SK-N-SH treated with all-trans-retinoic acid at 6 μM for 48 hours (cell line): ENCODE measurements at regions not wholly inside any gene's neighbourhood (a gene's known extent, or its start where the extent isn't known, plus 50 kb on each side); places are given as distances from the start of the nearest gene placed in this dataset.

ENCODE experiments used
- GLIS3 ChIP-seq: fragments of 250-450 bp; sonication (Bioruptor Pico); IDR thresholded peaks from 2 replicates; pipeline ENCODE4 v1.5.0; 2020; ENCODE audit warnings: mild to moderate bottlenecking, moderate library complexity
- RARB ChIP-seq: fragments of 250-450 bp; sonication (Bioruptor Pico); IDR thresholded peaks from 2 replicates; pipeline ENCODE4 v1.8.0; 2021; ENCODE audit warnings: mild to moderate bottlenecking, moderate library complexity
- TOX ChIP-seq: fragments of 250-450 bp; sonication (Bioruptor Pico); IDR thresholded peaks from 2 replicates; pipeline ENCODE4 v1.8.0; 2021; ENCODE audit warnings: mild to moderate bottlenecking, moderate library complexity, borderline replicate concordance
- ZFP3 ChIP-seq: fragments of 250-450 bp; sonication (Bioruptor Pico); IDR thresholded peaks from 2 replicates; pipeline ENCODE4 v1.5.0; 2020; ENCODE audit warnings: mild to moderate bottlenecking, moderate library complexity
- ZNF565 ChIP-seq: fragments of 450-650 bp; formaldehyde crosslinking; conservative IDR thresholded peaks from 2 replicates; pipeline ENCODE4 v1.5.0; 2020; ENCODE audit warnings: low read depth, mild to moderate bottlenecking, moderate library complexity
- ZNF70 ChIP-seq: fragments of 450-650 bp; formaldehyde crosslinking; IDR thresholded peaks from 2 replicates; pipeline ENCODE4 v1.5.0; 2020; ENCODE audit warnings: mild to moderate bottlenecking, moderate library complexity
- TF ChIP-seq, protein P1 (sequence below): fragments of 250-450 bp; sonication (Bioruptor Pico); IDR thresholded peaks from 2 replicates; pipeline ENCODE4 v1.8.0; 2020; ENCODE audit warnings: mild to moderate bottlenecking, moderate library complexity, borderline replicate concordance

DNA sequence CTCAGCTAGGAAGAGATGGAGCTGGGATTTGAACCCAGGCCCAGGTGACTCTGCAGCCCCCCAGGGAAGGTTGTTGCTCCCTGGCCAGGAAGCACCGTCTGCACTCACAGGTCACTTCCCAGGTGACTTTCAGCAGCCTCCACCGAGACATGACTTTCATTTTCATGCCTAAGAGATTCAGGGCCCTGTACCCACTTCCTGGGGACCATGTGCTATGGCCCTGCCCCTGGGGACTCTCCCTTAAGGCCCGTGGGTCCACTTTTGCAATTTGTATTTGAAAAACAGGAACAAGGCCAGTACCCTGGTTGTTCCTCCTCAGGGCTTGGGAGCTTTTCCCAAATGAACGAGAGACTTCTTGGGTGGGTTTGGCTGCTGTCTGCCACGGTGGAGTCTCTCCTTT is 191.0 kb downstream of the IRF8 start:
- TF ChIP-seq, protein P1, sequence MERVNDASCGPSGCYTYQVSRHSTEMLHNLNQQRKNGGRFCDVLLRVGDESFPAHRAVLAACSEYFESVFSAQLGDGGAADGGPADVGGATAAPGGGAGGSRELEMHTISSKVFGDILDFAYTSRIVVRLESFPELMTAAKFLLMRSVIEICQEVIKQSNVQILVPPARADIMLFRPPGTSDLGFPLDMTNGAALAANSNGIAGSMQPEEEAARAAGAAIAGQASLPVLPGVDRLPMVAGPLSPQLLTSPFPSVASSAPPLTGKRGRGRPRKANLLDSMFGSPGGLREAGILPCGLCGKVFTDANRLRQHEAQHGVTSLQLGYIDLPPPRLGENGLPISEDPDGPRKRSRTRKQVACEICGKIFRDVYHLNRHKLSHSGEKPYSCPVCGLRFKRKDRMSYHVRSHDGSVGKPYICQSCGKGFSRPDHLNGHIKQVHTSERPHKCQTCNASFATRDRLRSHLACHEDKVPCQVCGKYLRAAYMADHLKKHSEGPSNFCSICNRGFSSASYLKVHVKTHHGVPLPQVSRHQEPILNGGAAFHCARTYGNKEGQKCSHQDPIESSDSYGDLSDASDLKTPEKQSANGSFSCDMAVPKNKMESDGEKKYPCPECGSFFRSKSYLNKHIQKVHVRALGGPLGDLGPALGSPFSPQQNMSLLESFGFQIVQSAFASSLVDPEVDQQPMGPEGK = no peak
- TF ChIP-seq GLIS3 (CRISPR knock-in tag) (no peak), RARB (CRISPR knock-in tag) (no peak), ZNF565 (CRISPR knock-in tag) (no peak), TOX (CRISPR knock-in tag) (no peak), ZNF70 (CRISPR knock-in tag) (no peak), ZFP3 (CRISPR knock-in tag) (no peak)
